ENCODE measurements at regions not wholly inside any gene's neighbourhood (a gene's known extent, or its start where the extent isn't known, plus 50 kb on each side); places are given as distances from the start of the nearest gene placed in this dataset.
A peak's percentile ranks its signal among the peaks of the same experiment; 100 is the strongest.
"Not testable (repeated sequence)": the region's sequence is repeated elsewhere in the genome, so short reads cannot be mapped to it uniquely, and the experiment has no call there.

- not testable (repeated sequence) for DNase-seq
Observed at GRCh38 chr16:16563962-16564361, 185.0 kb downstream of the NPIPA7 start.

- not testable (repeated sequence) for DNase-seq
Observed at GRCh38 chr16:16565326-16565725, 186.4 kb downstream of the NPIPA7 start.

- not testable (repeated sequence) for DNase-seq
Observed at GRCh38 chr16:16570055-16570454, 191.1 kb downstream of the NPIPA7 start.

- DNase-seq = not testable (repeated sequence)
Observed at GRCh38 chr16:16570874-16571273, 191.9 kb downstream of the NPIPA7 start.

GRCh38 chr16:16572130-16572774 is 193.3 kb downstream of the NPIPA7 start:
- DNase-seq = not testable (repeated sequence)

- not testable (repeated sequence) for DNase-seq
Observed at GRCh38 chr16:16577062-16577461, 198.1 kb downstream of the NPIPA7 start.

GRCh38 chr16:16578701-16579100 is 199.8 kb downstream of the NPIPA7 start:
- DNase-seq = no peak

GRCh38 chr16:16582916-16583315 is 204.0 kb downstream of the NPIPA7 start:
- not testable (repeated sequence) for DNase-seq

- not testable (repeated sequence) for DNase-seq
Observed at GRCh38 chr16:16586073-16586651, 207.2 kb downstream of the NPIPA7 start.

- not testable (repeated sequence) for DNase-seq
Observed at GRCh38 chr16:16586969-16587368, 208.0 kb downstream of the NPIPA7 start.

GRCh38 chr16:16588436-16588835 is 209.5 kb downstream of the NPIPA7 start:
- DNase-seq = not testable (repeated sequence)

- DNase-seq = not testable (repeated sequence)
Observed at GRCh38 chr16:16590654-16591318, 211.8 kb downstream of the NPIPA7 start.

GRCh38 chr16:16593156-16593863 is 214.4 kb downstream of the NPIPA7 start:
- DNase-seq = peak; percentile 32

- not testable (repeated sequence) for DNase-seq
Observed at GRCh38 chr16:16595029-16595718, 216.2 kb downstream of the NPIPA7 start.

- DNase-seq = not testable (repeated sequence)
Observed at GRCh38 chr16:16601239-16601638, 222.3 kb downstream of the NPIPA7 start.

- DNase-seq = not testable (repeated sequence)
Observed at GRCh38 chr16:16607401-16608082, 228.6 kb downstream of the NPIPA7 start.

GRCh38 chr16:16609627-16610026 is 230.7 kb downstream of the NPIPA7 start:
- DNase-seq = not testable (repeated sequence)

- DNase-seq = not testable (repeated sequence)
Observed at GRCh38 chr16:16610389-16610967, 231.5 kb downstream of the NPIPA7 start.

GRCh38 chr16:16613212-16613611 is 234.3 kb downstream of the NPIPA7 start:
- DNase-seq = not testable (repeated sequence)

GRCh38 chr16:16614484-16614883 is 235.5 kb downstream of the NPIPA7 start:
- DNase-seq = not testable (repeated sequence)

GRCh38 chr16:16618963-16619465 is 240.1 kb downstream of the NPIPA7 start:
- DNase-seq = not testable (repeated sequence)
